ENCODE measurements at regions not wholly inside any gene's neighbourhood (a gene's known extent, or its start where the extent isn't known, plus 50 kb on each side); places are given as distances from the start of the nearest gene placed in this dataset.

DNA sequence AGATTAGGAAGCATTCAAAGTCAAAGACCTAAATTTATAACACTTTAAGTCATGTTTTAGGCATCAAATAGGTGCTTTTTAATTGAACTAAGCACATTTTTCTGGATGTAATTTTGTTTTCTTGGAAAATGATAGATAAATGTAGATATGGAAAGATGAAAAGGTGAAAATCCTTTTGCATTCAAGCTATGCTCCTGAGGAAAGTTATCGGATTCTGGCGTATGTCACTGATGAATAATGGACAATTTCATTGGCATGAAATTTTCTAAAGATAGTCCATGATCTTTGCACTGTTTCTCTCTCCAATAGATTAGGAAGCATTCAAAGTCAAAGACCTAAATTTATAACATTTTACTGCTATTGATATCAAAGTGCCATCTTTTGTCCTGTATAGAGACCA lies 444.2 kb upstream of the PABPC4L start:
- no peak overlapping the region for H2AFZ ChIP-seq (ENCODE audit: low read length)
- TF ChIP-seq, protein P1, sequence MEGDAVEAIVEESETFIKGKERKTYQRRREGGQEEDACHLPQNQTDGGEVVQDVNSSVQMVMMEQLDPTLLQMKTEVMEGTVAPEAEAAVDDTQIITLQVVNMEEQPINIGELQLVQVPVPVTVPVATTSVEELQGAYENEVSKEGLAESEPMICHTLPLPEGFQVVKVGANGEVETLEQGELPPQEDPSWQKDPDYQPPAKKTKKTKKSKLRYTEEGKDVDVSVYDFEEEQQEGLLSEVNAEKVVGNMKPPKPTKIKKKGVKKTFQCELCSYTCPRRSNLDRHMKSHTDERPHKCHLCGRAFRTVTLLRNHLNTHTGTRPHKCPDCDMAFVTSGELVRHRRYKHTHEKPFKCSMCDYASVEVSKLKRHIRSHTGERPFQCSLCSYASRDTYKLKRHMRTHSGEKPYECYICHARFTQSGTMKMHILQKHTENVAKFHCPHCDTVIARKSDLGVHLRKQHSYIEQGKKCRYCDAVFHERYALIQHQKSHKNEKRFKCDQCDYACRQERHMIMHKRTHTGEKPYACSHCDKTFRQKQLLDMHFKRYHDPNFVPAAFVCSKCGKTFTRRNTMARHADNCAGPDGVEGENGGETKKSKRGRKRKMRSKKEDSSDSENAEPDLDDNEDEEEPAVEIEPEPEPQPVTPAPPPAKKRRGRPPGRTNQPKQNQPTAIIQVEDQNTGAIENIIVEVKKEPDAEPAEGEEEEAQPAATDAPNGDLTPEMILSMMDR (IDR thresholded peaks at IDR 0.05; ENCODE audit: extremely low read depth, low read depth, low read length), result no peak
- H3K9me3 ChIP-seq (ENCODE audit: low read depth, low read length), result no peaks in the 10 kb centered on the region
- no peak overlapping the region for H3K4me3 ChIP-seq (ENCODE audit: insufficient read depth, low read length)
- H3K4me1 ChIP-seq (ENCODE audit: insufficient read depth, low read length), result no peaks in the 10 kb centered on the region
- H3K79me2 ChIP-seq (ENCODE audit: insufficient read depth, low read length), result no peaks in the 10 kb centered on the region
- no peaks in the 10 kb centered on the region for H4K20me1 ChIP-seq (ENCODE audit: insufficient read depth, low read length)
- no peak overlapping the region for H3K27ac ChIP-seq (ENCODE audit: low read depth, low read length)
- DNase-seq (ENCODE audit: insufficient read length, low spot score, missing footprints), result no peak
- H3K36me3 ChIP-seq (ENCODE audit: insufficient read depth, low read length), result no peaks in the 10 kb centered on the region
- no peaks in the 10 kb centered on the region for H3K27me3 ChIP-seq (ENCODE audit: insufficient read depth, low read length)
- H3K4me2 ChIP-seq (ENCODE audit: insufficient read depth, low read length), result no peak overlapping the region

DNA sequence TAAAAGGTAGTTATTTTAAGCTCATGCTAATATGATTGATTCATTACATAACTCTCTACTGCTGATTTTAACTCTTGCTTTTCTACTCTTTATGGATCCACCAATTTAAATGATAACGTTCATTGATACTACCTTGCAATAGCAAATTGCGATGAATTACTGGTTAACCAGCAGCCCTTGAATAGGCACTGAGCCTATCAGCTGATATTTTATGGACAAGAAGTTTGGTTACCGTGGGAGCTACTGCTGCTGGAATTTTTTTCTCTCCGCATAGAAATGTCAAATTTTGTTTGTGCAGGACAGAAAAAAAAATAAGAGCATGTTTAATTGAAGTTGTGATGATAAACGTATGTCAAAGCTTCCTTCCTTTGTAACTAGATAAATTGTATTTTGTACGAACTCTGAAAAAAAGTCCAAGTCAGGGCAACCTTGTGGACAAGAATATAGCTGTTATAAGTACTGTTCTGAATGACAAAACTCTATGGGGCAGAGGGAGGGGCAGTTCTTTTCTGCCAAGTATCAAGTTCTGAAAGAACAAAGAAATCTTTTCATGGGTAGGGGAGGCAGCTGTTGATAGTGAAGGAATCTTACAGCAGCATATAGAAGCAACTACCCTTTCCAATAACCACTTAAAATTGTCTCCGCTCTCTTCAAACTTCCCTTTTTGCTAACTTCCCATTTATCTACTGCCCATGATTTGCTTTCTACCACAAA lies 434.9 kb upstream of the PABPC4L start:
- Histone ChIP-seq H3K4me1 (ENCODE audit: insufficient read depth, low read length) (no peaks in the 10 kb centered on the region), H3K9me3 (ENCODE audit: low read depth, low read length) (peaks cover 3% of the 10 kb centered on the region), H3K79me2 (ENCODE audit: insufficient read depth, low read length) (no peaks in the 10 kb centered on the region), H3K36me3 (ENCODE audit: insufficient read depth, low read length) (no peaks in the 10 kb centered on the region), H3K4me2 (ENCODE audit: insufficient read depth, low read length) (no peak overlapping the region), H4K20me1 (ENCODE audit: insufficient read depth, low read length) (no peaks in the 10 kb centered on the region), H3K27ac (ENCODE audit: low read depth, low read length) (no peak overlapping the region), H3K4me3 (ENCODE audit: insufficient read depth, low read length) (no peak overlapping the region), H2AFZ (ENCODE audit: low read length) (no peak overlapping the region), H3K27me3 (ENCODE audit: insufficient read depth, low read length) (no peaks in the 10 kb centered on the region)
- TF ChIP-seq, protein P1 (IDR thresholded peaks at IDR 0.05; ENCODE audit: extremely low read depth, low read depth, low read length), result no peak
- no peak for DNase-seq (ENCODE audit: insufficient read length, low spot score, missing footprints)

DNA sequence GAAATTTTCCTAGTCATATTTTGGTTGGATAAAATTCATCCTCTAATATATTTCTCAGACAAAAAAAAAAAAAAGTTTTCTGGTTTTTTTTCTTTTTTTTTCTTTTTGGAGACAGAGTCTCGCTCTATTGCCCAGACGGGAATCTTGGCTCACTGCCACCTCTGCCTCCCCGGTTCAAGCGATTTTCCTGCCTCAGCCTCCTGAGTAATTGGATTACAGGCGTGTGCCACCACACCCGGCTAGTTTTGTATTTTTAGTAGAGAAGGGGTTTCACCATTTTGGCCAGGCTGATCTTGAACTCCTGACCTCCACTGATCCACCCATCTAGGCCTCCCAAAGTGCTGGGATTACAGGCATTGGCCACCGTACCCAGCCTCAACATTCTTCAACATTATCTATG lies 432.7 kb upstream of the PABPC4L start:
- Histone ChIP-seq H3K9me3 (ENCODE audit: low read depth, low read length) (no peaks in the 10 kb centered on the region), H3K27me3 (ENCODE audit: insufficient read depth, low read length) (no peaks in the 10 kb centered on the region), H3K27ac (ENCODE audit: low read depth, low read length) (no peak overlapping the region), H3K36me3 (ENCODE audit: insufficient read depth, low read length) (no peaks in the 10 kb centered on the region), H3K4me3 (ENCODE audit: insufficient read depth, low read length) (no peak overlapping the region), H2AFZ (ENCODE audit: low read length) (no peak overlapping the region), H4K20me1 (ENCODE audit: insufficient read depth, low read length) (no peaks in the 10 kb centered on the region), H3K4me2 (ENCODE audit: insufficient read depth, low read length) (no peak overlapping the region), H3K4me1 (ENCODE audit: insufficient read depth, low read length) (no peaks in the 10 kb centered on the region), H3K79me2 (ENCODE audit: insufficient read depth, low read length) (no peaks in the 10 kb centered on the region)
- TF ChIP-seq, protein P1 (IDR thresholded peaks at IDR 0.05; ENCODE audit: extremely low read depth, low read depth, low read length), result no peak
- no peak for DNase-seq (ENCODE audit: insufficient read length, low spot score, missing footprints)

DNA sequence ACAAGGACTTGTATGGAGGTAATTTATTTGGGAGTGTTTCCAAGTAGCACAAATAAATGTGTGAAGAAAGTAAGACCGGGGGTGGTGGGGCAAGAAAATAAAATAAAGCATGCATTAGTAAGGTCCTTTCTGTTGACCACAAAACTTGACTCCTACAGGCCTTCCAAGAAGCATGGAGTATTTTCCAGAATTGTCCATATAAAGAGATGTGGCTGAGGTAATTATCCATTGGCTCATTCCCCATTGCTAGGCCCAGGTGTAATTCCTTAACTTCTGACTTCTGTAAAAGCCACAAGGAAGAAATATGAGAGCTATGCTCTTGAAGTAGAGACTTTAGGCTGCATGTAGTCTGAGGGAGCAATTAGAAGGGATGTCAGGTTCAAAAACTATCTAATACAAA lies 430.5 kb upstream of the PABPC4L start:
- TF ChIP-seq, protein P1 (IDR thresholded peaks at IDR 0.05; ENCODE audit: extremely low read depth, low read depth, low read length), result no peak
- Histone ChIP-seq H4K20me1 (ENCODE audit: insufficient read depth, low read length) (no peaks in the 10 kb centered on the region), H3K4me3 (ENCODE audit: insufficient read depth, low read length) (no peak overlapping the region), H3K4me2 (ENCODE audit: insufficient read depth, low read length) (no peak overlapping the region), H3K4me1 (ENCODE audit: insufficient read depth, low read length) (no peaks in the 10 kb centered on the region), H3K79me2 (ENCODE audit: insufficient read depth, low read length) (no peaks in the 10 kb centered on the region), H3K27ac (ENCODE audit: low read depth, low read length) (no peak overlapping the region), H2AFZ (ENCODE audit: low read length) (no peak overlapping the region), H3K36me3 (ENCODE audit: insufficient read depth, low read length) (no peaks in the 10 kb centered on the region), H3K9me3 (ENCODE audit: low read depth, low read length) (peaks cover 2% of the 10 kb centered on the region), H3K27me3 (ENCODE audit: insufficient read depth, low read length) (no peaks in the 10 kb centered on the region)
- peak; percentile 32 for DNase-seq (ENCODE audit: insufficient read length, low spot score, missing footprints)

Data from osteoblast (primary cell).